Small intestine (tissue), 7 donors: ENCODE measurements at regions not wholly inside any gene's neighbourhood (a gene's known extent, or its start where the extent isn't known, plus 50 kb on each side); places are given as distances from the start of the nearest gene placed in this dataset.
"Not testable (repeated sequence)": the region's sequence is repeated elsewhere in the genome, so short reads cannot be mapped to it uniquely, and the experiment has no call there.

Source experiments
- DNase-seq, 2 donors: peaks; one replicate each; pipeline versions ENCODE4 v3.0.0 to v3.0.0-alpha.2; 2013
- FAIRE-seq: peaks from 2 replicates; lab custom pipeline; 2012; peaks lifted over from hg19 to GRCh38; lab: Jason Lieb, UNC
- H3K27ac ChIP-seq, 3 donors: one replicate each; pipeline ENCODE4 v1.5.1; 2013; ENCODE audit warnings: low read length in 2 of 3, mild to moderate bottlenecking in 2 of 3, control low read depth in 1 of 3, inconsistent platforms in 1 of 3, low read depth in 1 of 3, moderate library complexity in 1 of 3
- H3K27me3 ChIP-seq, 3 donors: one replicate each; pipeline ENCODE4 v1.6.1; 2013; ENCODE audit warnings: low read length in 3 of 3, inconsistent platforms in 1 of 3; ENCODE audit not compliant: control insufficient read depth in 3 of 3, insufficient read depth in 3 of 3
- H3K36me3 ChIP-seq, 3 donors: one replicate each; pipeline ENCODE4 v1.6.1; 2013; ENCODE audit warnings: low read length in 3 of 3, inconsistent platforms in 1 of 3, low read depth in 1 of 3, mild to moderate bottlenecking in 1 of 3, moderate library complexity in 1 of 3; ENCODE audit not compliant: control insufficient read depth in 3 of 3, insufficient read depth in 2 of 3
- H3K4me1 ChIP-seq, 3 donors: one replicate each; pipeline ENCODE4 v1.6.1; 2013; ENCODE audit warnings: low read length in 2 of 3, inconsistent platforms in 1 of 3, low read depth in 1 of 3, mild to moderate bottlenecking in 1 of 3, moderate library complexity in 1 of 3; ENCODE audit not compliant: control insufficient read depth in 3 of 3, insufficient read depth in 2 of 3
- H3K4me3 ChIP-seq, 3 donors: one replicate each; pipeline ENCODE4 v1.5.1; 2013; ENCODE audit warnings: low read length in 3 of 3, control low read depth in 1 of 3, inconsistent platforms in 1 of 3, low read depth in 1 of 3, mild to moderate bottlenecking in 1 of 3, moderate library complexity in 1 of 3
- H3K9me3 ChIP-seq, 2 donors: one replicate each; pipeline ENCODE4 v1.6.1; 2013; ENCODE audit warnings: low read depth in 1 of 2, low read length in 1 of 2; ENCODE audit not compliant: control insufficient read depth in 2 of 2, insufficient read depth in 1 of 2
- WGBS, 3 donors: extraction: QIAGEN DNeasy Blood & Tissue Kit; methylation state at CpG; one replicate each; pipeline ENCODE4 v1.1.7; 2013; 5-methylcytosine and 5-hydroxymethylcytosine counted together
- donor health status: healthy with polysubstance abuse.
- donor health status: control.
- donor health status: control.
- donor health status: Bipolar disorder and iron deficiency.
- donor health status: healthy.

DNA sequence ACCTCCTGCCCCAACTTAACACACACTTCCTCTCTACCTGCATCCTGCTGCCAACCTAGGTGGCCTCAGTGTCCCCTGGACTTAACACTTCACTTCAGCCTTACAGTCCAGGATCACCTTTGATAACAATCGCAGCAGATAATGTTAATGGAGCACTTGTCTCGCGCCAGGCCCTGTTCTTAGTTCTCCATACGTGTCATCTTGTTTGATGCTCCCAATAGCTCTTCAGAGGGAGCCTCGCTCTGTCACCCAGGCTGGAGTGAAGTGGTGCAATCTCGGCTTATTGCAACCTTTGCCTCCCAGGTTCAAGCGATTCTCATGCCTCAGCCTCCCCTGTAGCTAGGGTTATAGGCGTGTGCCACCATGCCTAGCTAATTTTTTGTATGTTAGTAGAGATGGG, 62.7 kb upstream of the SHB start:
- DNase-seq (no peak), FAIRE-seq (no peak)
- WGBS, 3 donors, result 84 to 91% (median 85%) methylated on average over 8 of the region's 8 CpGs

DNA sequence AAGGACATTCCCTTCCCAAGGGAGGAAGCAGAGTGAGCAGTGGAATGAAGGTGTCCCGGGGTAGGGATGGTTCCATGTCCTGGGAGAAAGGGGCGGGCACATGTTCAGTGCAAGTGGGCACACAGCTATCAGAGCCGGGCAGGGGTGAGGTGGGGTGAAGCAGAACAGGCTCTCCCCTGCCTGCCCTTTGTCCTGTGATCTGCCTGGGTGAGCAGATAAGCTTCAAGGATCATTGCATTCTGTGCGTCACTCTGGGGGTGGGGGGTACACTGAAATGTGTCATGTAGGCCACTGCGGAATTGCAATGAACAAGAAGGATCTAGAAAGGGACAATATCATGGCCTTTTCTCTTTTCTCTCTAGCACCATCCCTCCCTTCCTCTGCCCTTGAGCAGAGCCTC, 61.7 kb upstream of the SHB start:
- no peak overlapping the region for H3K27ac ChIP-seq
- 29 to 63% (median 41%) methylated on average over 5 of the region's 5 CpGs for WGBS, 3 donors
- H3K4me3 ChIP-seq, result no peak overlapping the region
- FAIRE-seq, result no peak
- no peaks in the 10 kb centered on the region for H3K36me3 ChIP-seq
- peaks cover 0 to 2% (median 0%) of the 10 kb centered on the region in 3 donors for H3K27me3 ChIP-seq
- DNase-seq, result peak; percentile 76 to 79
- H3K4me1 ChIP-seq, result peaks cover 0 to 5% (median 0%) of the 10 kb centered on the region in 3 donors
- no peaks in the 10 kb centered on the region for H3K9me3 ChIP-seq

More for the DNA sequence above, 62.7 kb upstream of the SHB start:
- H3K27me3 ChIP-seq, result peaks cover 0 to 2% (median 0%) of the 10 kb centered on the region in 3 donors
- H3K36me3 ChIP-seq, result no peaks in the 10 kb centered on the region
- H3K4me1 ChIP-seq, result peaks cover 0 to 5% (median 0%) of the 10 kb centered on the region in 3 donors
- H3K4me3 ChIP-seq, result no peak overlapping the region
- H3K27ac ChIP-seq, result no peak overlapping the region
- H3K9me3 ChIP-seq, result no peaks in the 10 kb centered on the region

DNA sequence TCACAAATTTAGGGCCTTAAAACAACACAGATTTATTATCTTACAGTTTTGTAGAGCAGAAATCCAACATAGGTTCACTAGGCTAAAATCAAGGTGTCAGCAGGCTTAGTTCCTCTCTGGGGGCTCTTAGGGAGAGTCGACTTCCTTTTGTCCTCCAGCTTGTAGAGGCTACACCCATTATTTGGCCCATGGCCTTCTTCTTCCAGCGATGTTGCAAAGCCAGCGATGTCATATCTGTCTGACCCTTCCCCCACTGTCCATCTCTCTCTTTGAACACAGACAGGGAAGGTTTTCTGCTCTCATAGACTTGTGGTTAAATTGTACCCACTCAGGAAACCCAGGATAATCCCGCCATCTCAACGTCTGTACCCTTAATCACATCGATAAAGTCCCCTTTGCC, 60.3 kb upstream of the SHB start:
- FAIRE-seq (no peak), DNase-seq (no peak)
- Histone ChIP-seq H3K4me3 (no peak overlapping the region), H3K27me3 (peaks cover 0 to 2% (median 0%) of the 10 kb centered on the region in 3 donors), H3K4me1 (peaks cover 0 to 5% (median 0%) of the 10 kb centered on the region in 3 donors), H3K9me3 (no peaks in the 10 kb centered on the region), H3K27ac (no peak overlapping the region), H3K36me3 (no peaks in the 10 kb centered on the region)
- WGBS, 3 donors, result 91 to 94% (median 91%) methylated on average over 6 of the region's 6 CpGs

DNA sequence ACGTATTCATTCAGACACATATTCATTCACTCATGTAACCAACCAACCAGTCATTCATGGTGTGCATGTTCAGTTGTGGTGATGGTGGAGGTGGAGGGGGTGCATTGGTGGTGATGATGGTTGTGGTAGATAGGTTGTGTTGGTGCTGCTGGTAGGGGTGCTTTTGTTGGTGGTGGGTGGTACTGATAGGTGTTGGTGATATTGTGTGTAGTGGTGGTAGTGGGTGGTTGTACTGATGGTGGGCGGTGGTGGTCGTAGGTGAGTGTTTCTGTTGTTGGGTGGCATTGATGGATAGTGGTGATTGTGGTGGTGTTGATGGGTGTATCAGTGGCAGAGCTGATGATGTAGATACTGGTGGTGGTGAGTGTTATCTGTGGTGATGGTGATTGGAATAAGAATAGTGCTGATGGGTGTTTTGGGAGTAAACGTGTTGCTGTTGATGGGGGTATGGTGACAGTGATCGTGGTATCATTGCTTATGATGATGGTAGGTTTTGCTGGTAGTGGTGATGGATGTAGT, 59.8 kb upstream of the SHB start:
- 86 to 94% (median 91%) methylated on average over 5 of the region's 5 CpGs for WGBS, 3 donors
- no peak for FAIRE-seq

DNA sequence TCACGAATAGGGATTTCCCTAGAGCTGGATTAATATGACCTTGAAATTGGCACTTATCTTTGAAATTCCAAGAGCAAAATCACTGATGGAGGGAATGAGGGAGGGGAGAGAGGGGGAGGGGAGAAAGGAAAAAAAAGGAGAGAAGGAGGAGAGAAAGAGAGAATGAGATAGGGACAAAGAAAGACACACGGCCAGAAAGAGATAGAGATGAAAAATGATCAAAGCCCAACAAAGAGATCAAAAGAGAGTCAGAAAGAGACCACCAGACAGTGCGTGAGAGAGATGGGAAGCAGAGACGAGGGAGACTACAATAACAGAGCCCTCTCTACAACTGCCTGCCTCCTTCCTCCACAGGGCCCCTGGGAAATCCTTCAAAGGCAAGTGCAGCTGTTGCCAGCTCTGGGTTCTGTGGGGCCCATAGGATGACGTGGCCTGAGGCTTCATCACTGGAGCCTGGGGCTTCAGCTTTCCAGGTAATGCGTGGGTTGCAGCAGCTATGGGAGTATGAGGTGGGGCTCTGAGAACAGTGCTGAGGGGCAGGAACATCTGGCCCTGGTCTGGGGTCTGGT, 58.3 kb upstream of the SHB start:
- H3K4me1 ChIP-seq, result peaks cover 0 to 5% (median 0%) of the 10 kb centered on the region in 3 donors
- peaks cover 0 to 2% (median 0%) of the 10 kb centered on the region in 3 donors for H3K27me3 ChIP-seq
- H3K36me3 ChIP-seq, result no peaks in the 10 kb centered on the region
- no peak overlapping the region for H3K4me3 ChIP-seq
- WGBS, 3 donors, result 70 to 77% (median 77%) methylated on average over 6 of the region's 6 CpGs
- H3K9me3 ChIP-seq, result no peaks in the 10 kb centered on the region
- DNase-seq (no peak), FAIRE-seq (no peak)
- no peak overlapping the region for H3K27ac ChIP-seq

More for the DNA sequence above, 59.8 kb upstream of the SHB start:
- H3K27ac ChIP-seq, result no peak overlapping the region
- H3K4me3 ChIP-seq, result no peak overlapping the region
- H3K27me3 ChIP-seq, result peaks cover 0 to 2% (median 0%) of the 10 kb centered on the region in 3 donors
- H3K36me3 ChIP-seq, result no peaks in the 10 kb centered on the region
- peaks cover 0 to 5% (median 0%) of the 10 kb centered on the region in 3 donors for H3K4me1 ChIP-seq
- no peak for DNase-seq
- no peaks in the 10 kb centered on the region for H3K9me3 ChIP-seq

DNA sequence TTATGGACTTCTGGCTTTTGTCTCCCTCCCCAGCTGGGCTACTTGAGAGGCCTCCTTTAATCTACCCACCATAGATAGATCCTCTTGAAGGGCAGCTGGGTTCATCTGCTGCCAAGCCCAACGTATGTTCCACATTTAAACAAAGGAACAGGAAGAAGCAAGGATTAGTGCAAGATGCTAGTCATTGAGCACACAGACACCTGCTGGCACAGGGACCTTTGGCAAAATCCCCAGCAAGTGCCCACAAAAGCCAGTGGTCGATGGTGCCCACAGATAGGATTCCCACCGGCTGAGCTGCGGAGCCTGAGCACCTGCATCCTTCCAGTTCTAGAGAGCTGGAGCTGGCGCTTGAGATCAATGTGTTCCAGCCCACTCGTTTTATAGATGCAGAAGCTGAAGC, 57.7 kb upstream of the SHB start:
- WGBS, 3 donors, result 67 to 76% (median 73%) methylated on average over 6 of the region's 6 CpGs
- no peak for FAIRE-seq
- Histone ChIP-seq H3K27me3 (peaks cover 0 to 2% (median 0%) of the 10 kb centered on the region in 3 donors), H3K4me3 (no peak overlapping the region), H3K36me3 (no peaks in the 10 kb centered on the region), H3K27ac (no peak overlapping the region), H3K9me3 (no peaks in the 10 kb centered on the region), H3K4me1 (peaks cover 0 to 5% (median 0%) of the 10 kb centered on the region in 3 donors)
- DNase-seq, result no peak

DNA sequence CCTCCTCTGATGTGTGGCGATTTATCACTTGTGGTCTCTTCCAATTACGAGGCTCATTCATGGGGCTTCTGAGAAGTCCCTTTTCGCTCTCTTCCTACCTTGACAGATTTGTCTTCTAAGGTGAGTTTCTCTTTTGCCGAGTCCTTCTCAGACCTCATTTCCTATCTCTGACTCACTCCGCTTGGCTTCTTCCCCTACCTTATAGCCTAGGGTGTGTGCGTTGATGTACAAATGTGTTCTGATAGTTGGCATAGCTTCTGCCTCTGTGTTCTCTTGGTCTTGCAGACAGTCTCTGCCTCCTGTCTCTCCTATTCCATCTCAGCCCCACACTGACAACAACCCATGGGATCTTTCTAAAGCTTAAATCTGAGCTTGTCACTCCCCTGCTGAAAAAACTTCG, 56.9 kb upstream of the SHB start:
- FAIRE-seq (no peak), DNase-seq (peak in 1 of 2 donors; percentile 58)
- Histone ChIP-seq H3K4me1 (peaks cover 0 to under 1% (median 0%) of the 10 kb centered on the region in 3 donors), H3K9me3 (no peaks in the 10 kb centered on the region), H3K27ac (no peak overlapping the region), H3K36me3 (no peaks in the 10 kb centered on the region), H3K27me3 (peaks cover 0 to 2% (median 0%) of the 10 kb centered on the region in 3 donors), H3K4me3 (no peak overlapping the region)
- 47 to 68% (median 49%) methylated on average over 7 of the region's 7 CpGs for WGBS, 3 donors

DNA sequence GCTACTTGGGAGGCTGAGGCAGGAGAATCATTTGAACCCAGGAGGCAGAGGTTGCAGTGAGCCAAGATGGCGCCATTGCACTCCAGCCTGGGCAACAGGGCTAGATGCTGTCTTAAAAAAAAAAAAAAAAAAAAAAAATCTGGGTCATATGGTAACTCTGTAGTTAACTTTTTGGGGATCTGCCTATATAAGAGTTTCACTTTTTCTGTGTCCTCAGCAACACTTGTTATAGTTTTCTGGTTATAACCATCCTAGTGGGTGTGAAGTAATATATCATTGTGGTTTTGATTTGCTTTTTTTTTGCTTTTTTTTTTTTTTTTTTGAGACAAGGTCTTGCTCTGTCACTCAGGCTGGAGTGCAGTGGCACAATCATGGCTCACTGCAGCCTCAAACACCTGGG, 54.3 kb upstream of the SHB start:
- not testable (repeated sequence) for DNase-seq, FAIRE-seq, H3K36me3 ChIP-seq, H3K9me3 ChIP-seq, H3K4me3 ChIP-seq, H3K27me3 ChIP-seq, H3K27ac ChIP-seq, H3K4me1 ChIP-seq
- 81 to 100% (median 89%) methylated on average over 1 of the region's 1 CpG for WGBS, 3 donors
